ENCODE measurements at regions not wholly inside any gene's neighbourhood (a gene's known extent, or its start where the extent isn't known, plus 50 kb on each side); places are given as distances from the start of the nearest gene placed in this dataset.

- no peak for TF ChIP-seq CSDC2 (CRISPR knock-in tag; IDR thresholded peaks at IDR 0.05)
- TF ChIP-seq OSR1 (CRISPR knock-in tag; IDR thresholded peaks at IDR 0.05): no peak
- no peak for TF ChIP-seq ZNF70 (CRISPR knock-in tag; IDR thresholded peaks at IDR 0.05)
- TF ChIP-seq ZFP3 (CRISPR knock-in tag; IDR thresholded peaks at IDR 0.05): no peak
- TF ChIP-seq POU6F1 (CRISPR knock-in tag; IDR thresholded peaks at IDR 0.05; ENCODE audit: borderline replicate concordance, low read depth): no peak
- TF ChIP-seq SNAI2 (CRISPR knock-in tag; IDR thresholded peaks at IDR 0.05): no peak
- ATAC-seq: no peak
Measured at GRCh38 chr1:38436749-38437148, 390.2 kb upstream of the POU3F1 start.

GRCh38 chr1:38436006-38436405 is 389.4 kb upstream of the POU3F1 start:
- TF ChIP-seq ESRRG (CRISPR knock-in tag; IDR thresholded peaks at IDR 0.05): no peak
- TF ChIP-seq OSR1 (CRISPR knock-in tag; IDR thresholded peaks at IDR 0.05): no peak
- no peak for TF ChIP-seq SNAI2 (CRISPR knock-in tag; IDR thresholded peaks at IDR 0.05)
- TF ChIP-seq TSHZ2 (CRISPR knock-in tag; IDR thresholded peaks at IDR 0.05): no peak
- TF ChIP-seq ZC3H10 (CRISPR knock-in tag; IDR thresholded peaks at IDR 0.05): no peak
- no peak for TF ChIP-seq GLIS3 (CRISPR knock-in tag; IDR thresholded peaks at IDR 0.05)
- TF ChIP-seq RARB (CRISPR knock-in tag; IDR thresholded peaks at IDR 0.05): no peak
- TF ChIP-seq BACH2 (CRISPR knock-in tag; IDR thresholded peaks at IDR 0.05; ENCODE audit: borderline replicate concordance): no peak

GRCh38 chr1:38433084-38433722 is 386.6 kb upstream of the POU3F1 start:
- no peak for TF ChIP-seq OSR1 (CRISPR knock-in tag; IDR thresholded peaks at IDR 0.05)
- no peak for TF ChIP-seq ZFP30 (CRISPR knock-in tag; IDR thresholded peaks at IDR 0.05)
- TF ChIP-seq ISL1 (CRISPR knock-in tag; IDR thresholded peaks at IDR 0.05): no peak
- TF ChIP-seq GLIS3 (CRISPR knock-in tag; IDR thresholded peaks at IDR 0.05): no peak
- TF ChIP-seq ZNF565 (CRISPR knock-in tag; conservative IDR thresholded peaks at IDR 0.05; ENCODE audit: low read depth): no peak
- TF ChIP-seq BACH2 (CRISPR knock-in tag; IDR thresholded peaks at IDR 0.05; ENCODE audit: borderline replicate concordance): no peak
- no peak for TF ChIP-seq PPARA (CRISPR knock-in tag; IDR thresholded peaks at IDR 0.05; ENCODE audit: borderline replicate concordance)
- no peak for TF ChIP-seq SNAI2 (CRISPR knock-in tag; IDR thresholded peaks at IDR 0.05)
- TF ChIP-seq CSDC2 (CRISPR knock-in tag; IDR thresholded peaks at IDR 0.05): no peak
- no peak for TF ChIP-seq TSHZ2 (CRISPR knock-in tag; IDR thresholded peaks at IDR 0.05)
- TF ChIP-seq ZFP3 (CRISPR knock-in tag; IDR thresholded peaks at IDR 0.05): no peak
- no peak for ATAC-seq

More at GRCh38 chr1:38436006-38436405, 389.4 kb upstream of the POU3F1 start:
- ATAC-seq: no peak

- ATAC-seq: no peak
- TF ChIP-seq POU6F1 (CRISPR knock-in tag; IDR thresholded peaks at IDR 0.05; ENCODE audit: borderline replicate concordance, low read depth) (no peak), PATZ1 (CRISPR knock-in tag; IDR thresholded peaks at IDR 0.05; ENCODE audit: borderline replicate concordance) (no peak), BACH2 (CRISPR knock-in tag; IDR thresholded peaks at IDR 0.05; ENCODE audit: borderline replicate concordance) (no peak), RARB (CRISPR knock-in tag; IDR thresholded peaks at IDR 0.05) (no peak), CSRNP3 (CRISPR knock-in tag; IDR thresholded peaks at IDR 0.05) (no peak), ESRRG (CRISPR knock-in tag; IDR thresholded peaks at IDR 0.05) (no peak), CSDC2 (CRISPR knock-in tag; IDR thresholded peaks at IDR 0.05) (no peak)
Measured at GRCh38 chr1:38431535-38432376, 385.2 kb upstream of the POU3F1 start.

All from SK-N-SH treated with all-trans-retinoic acid at 6 μM for 48 hours (cell line).